ENCODE measurements at regions not wholly inside any gene's neighbourhood (a gene's known extent, or its start where the extent isn't known, plus 50 kb on each side); places are given as distances from the start of the nearest gene placed in this dataset.

DNA sequence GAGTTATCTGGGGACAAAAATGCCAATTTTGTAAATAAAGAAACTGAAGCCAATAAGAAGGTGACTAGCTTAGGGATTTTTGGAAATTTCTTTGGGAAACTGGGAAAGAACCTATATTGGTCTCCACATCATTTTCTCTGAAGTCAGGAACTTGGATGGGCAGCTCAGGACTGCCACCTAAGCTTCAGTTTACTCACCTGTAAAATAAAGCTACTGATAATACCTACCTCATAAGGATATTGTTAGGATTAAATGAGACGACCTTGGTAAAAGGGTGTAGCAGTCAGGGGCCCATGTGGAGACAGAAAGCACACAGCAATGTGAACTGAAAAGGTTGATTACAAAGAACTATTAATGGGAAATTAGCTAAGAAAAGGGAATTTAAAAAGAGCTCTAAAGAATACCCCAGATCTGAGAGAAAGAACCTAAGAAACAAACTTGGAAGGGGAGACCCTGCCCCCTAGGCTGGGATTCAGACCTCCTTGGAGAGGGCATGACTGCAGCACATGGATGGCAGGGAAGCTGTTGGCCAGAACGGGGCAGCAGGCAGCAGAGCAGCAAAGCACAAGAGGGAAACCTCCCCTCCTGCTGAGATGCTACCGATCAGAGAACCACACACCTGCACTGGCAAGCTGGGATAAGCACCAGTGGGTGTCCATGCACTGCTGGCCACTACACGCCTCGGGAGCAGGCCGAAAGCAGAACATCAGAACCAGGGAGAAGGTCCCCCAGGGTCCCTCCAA is 83.7 kb upstream of the THBS1 start:
- H3K9me3 ChIP-seq: no peaks in the 10 kb centered on the region
- WGBS, 2 donors: 64 to 75% methylated on average over 3 to 5 of the region's 6 CpGs
- H3K36me3 ChIP-seq: no peaks in the 10 kb centered on the region
- no peak overlapping the region for H3K4me3 ChIP-seq
- intact Hi-C loops (cut with DNase I): no loop called here
- no peak for TF ChIP-seq POLR2A (IDR thresholded peaks at IDR 0.05)
- TF ChIP-seq, protein P1, sequence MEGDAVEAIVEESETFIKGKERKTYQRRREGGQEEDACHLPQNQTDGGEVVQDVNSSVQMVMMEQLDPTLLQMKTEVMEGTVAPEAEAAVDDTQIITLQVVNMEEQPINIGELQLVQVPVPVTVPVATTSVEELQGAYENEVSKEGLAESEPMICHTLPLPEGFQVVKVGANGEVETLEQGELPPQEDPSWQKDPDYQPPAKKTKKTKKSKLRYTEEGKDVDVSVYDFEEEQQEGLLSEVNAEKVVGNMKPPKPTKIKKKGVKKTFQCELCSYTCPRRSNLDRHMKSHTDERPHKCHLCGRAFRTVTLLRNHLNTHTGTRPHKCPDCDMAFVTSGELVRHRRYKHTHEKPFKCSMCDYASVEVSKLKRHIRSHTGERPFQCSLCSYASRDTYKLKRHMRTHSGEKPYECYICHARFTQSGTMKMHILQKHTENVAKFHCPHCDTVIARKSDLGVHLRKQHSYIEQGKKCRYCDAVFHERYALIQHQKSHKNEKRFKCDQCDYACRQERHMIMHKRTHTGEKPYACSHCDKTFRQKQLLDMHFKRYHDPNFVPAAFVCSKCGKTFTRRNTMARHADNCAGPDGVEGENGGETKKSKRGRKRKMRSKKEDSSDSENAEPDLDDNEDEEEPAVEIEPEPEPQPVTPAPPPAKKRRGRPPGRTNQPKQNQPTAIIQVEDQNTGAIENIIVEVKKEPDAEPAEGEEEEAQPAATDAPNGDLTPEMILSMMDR (IDR thresholded peaks at IDR 0.05): no peak
- peaks cover 0 to 41% (median 21%) of the 10 kb centered on the region in 3 donors for H3K4me1 ChIP-seq
- DNase-seq: no peak
- H3K27me3 ChIP-seq: no peaks in the 10 kb centered on the region
- peak overlapping the region in 1 of 4 donors; percentile 70 for H3K27ac ChIP-seq

DNA sequence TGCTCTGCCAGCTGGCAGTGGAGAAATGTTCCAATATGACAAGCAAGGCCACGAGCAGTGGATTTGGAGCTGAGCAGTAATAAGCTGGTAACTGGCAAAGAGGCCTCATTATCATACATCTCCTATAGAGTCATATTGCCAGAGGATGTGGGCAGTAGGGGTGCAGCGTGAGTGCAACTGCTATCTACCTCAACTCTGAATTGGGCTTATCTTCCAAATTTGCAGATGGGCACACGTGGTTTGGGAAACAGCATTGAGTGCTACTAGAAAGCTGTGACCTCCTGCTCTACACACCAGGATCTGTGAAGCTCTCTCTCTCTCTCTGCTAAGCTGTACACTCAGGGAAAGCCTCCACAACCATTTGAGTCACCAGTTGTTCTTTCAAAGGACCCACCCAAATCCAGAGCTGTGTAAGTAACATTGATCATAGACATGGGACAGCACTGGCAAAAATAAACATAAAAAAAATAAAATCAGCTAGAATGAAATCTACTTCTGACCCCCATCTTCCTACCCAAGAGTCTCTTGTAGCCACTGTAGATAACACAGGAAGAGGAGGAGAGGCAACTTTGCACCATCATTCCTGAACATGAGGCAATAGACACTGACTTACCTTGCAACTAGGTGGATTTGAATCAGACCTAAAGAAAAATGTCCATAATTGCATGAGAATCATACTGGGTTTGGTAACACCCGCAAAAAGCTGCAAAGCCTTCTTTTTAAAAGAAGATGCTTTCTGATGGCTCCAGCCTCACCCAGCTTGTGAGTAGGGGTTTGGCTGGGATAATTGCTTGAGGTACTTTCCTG is 82.9 kb upstream of the THBS1 start:
- H3K36me3 ChIP-seq: no peaks in the 10 kb centered on the region
- peaks cover 0 to 49% (median 21%) of the 10 kb centered on the region in 3 donors for H3K4me1 ChIP-seq
- no peaks in the 10 kb centered on the region for H3K9me3 ChIP-seq
- no peaks in the 10 kb centered on the region for H3K27me3 ChIP-seq
- DNase-seq: no peak
- peak overlapping the region in 3 of 4 donors; percentile 42 to 70 (median 60) for H3K27ac ChIP-seq
- TF ChIP-seq, protein P1 (IDR thresholded peaks at IDR 0.05): no peak
- no peak for TF ChIP-seq POLR2A (IDR thresholded peaks at IDR 0.05)
- WGBS, 2 donors: 0 to 44% methylated on average over 1 to 4 of the region's 4 CpGs
- no peak overlapping the region for H3K4me3 ChIP-seq
- intact Hi-C loops (cut with DNase I): no loop called here

DNA sequence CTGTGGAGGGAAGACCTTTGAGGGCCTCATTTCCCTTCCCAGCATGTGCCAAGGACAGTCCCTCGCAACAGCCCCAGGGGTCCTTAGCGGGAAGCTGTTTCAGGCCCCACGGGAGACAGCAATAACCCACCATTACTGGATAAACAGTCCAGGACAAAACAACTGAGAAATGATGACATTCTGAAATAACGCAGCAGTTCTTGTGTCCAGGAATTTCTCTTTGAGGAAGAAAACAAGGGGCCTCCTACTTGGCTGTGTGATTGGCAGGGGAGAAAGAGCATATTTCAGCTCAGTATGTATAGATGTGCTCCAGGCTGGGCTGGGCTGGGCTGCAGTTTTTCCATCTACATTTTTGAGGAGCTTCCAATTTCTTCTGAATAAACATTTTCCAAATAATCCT is 82.2 kb upstream of the THBS1 start:
- Histone ChIP-seq H3K4me3 (no peak overlapping the region), H3K9me3 (no peaks in the 10 kb centered on the region), H3K36me3 (no peaks in the 10 kb centered on the region), H3K4me1 (peaks cover 0 to 50% (median 21%) of the 10 kb centered on the region in 3 donors), H3K27me3 (no peaks in the 10 kb centered on the region), H3K27ac (peak overlapping the region in 3 of 4 donors; percentile 42 to 70 (median 60))
- no peak for TF ChIP-seq POLR2A (IDR thresholded peaks at IDR 0.05)
- no peak for DNase-seq
- 51 to 68% methylated on average over 4 of the region's 4 CpGs for WGBS, 2 donors
- intact Hi-C loops (cut with DNase I): no loop called here

DNA sequence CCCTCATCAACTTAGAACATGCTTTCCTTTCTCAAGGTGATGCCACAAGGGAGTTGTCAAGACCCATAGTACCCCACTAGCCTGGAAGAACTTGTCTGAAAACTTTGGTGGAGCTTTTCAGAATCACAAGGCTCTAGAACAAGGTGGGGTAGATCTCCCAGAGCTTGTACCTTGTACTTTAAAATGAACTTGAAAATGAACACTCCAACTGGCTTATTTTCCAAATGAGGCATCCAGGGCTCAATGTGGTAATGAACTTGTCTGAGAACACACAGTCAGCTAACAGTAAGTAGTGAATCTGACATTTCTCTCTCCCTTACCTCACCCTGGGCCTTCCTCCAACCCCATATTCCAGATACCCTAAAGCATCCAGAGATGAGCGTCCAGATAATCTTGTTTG is 81.8 kb upstream of the THBS1 start:
- Histone ChIP-seq H3K4me1 (peaks cover 0 to 50% (median 21%) of the 10 kb centered on the region in 3 donors), H3K27ac (peak overlapping the region in 3 of 4 donors; percentile 42 to 70 (median 60)), H3K36me3 (no peaks in the 10 kb centered on the region), H3K4me3 (no peak overlapping the region), H3K27me3 (no peaks in the 10 kb centered on the region), H3K9me3 (no peaks in the 10 kb centered on the region)
- intact Hi-C loops (cut with DNase I): no loop called here
- TF ChIP-seq, protein P1 (IDR thresholded peaks at IDR 0.05): no peak
- no peak for TF ChIP-seq POLR2A (IDR thresholded peaks at IDR 0.05)
- 46 to 50% methylated on average over 1 of the region's 1 CpG for WGBS, 2 donors
- no peak for DNase-seq

DNA sequence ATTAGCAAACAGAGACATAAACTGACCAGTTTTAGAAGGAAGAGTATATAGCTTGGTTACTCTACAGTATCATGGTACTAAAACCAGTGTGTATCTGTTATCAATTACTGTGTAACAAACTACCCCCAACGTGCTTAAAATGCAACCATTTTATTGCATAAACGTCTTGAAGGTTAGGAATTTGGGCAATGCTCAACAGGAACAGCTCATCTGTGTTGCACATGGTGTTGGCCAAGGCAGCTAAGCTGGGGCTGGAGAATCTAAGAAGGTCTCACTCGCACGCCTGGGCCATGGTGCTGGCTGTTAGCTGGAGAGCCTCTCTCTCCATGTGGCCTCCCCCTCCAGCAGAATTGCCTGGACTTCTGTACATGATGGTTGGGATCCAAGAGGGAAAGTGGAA is 81.2 kb upstream of the THBS1 start:
- H3K4me3 ChIP-seq: no peak overlapping the region
- intact Hi-C loops (cut with DNase I): no loop called here

More for the DNA sequence above, 81.2 kb upstream of the THBS1 start:
- Histone ChIP-seq H3K36me3 (no peaks in the 10 kb centered on the region), H3K9me3 (no peaks in the 10 kb centered on the region), H3K27me3 (no peaks in the 10 kb centered on the region), H3K4me1 (peaks cover 0 to 50% (median 21%) of the 10 kb centered on the region in 3 donors), H3K27ac (no peak overlapping the region)
- WGBS, 2 donors: 73 to 84% methylated on average over 4 of the region's 4 CpGs
- no peak for TF ChIP-seq POLR2A (IDR thresholded peaks at IDR 0.05)
- TF ChIP-seq, protein P1 (IDR thresholded peaks at IDR 0.05): no peak
- DNase-seq: no peak

All from esophagus squamous epithelium (tissue), 5 donors.